B cell (primary cell): ENCODE measurements at regions not wholly inside any gene's neighbourhood (a gene's known extent, or its start where the extent isn't known, plus 50 kb on each side); places are given as distances from the start of the nearest gene placed in this dataset.
"Not testable (repeated sequence)": the region's sequence is repeated elsewhere in the genome, so short reads cannot be mapped to it uniquely, and the experiment has no call there.

Experiments
- ATAC-seq: fragments of 200-7000 bp; cut with Tn5 transposase; one replicate; pipeline ENCODE4 v1.10.0; 2021; ENCODE audit warnings: low read depth, mild to moderate bottlenecking, moderate number of reproducible peaks, moderate library complexity
- CTCF ChIA-PET: fragments of 350-600 bp; sonication (Branson Sonifier 250); formaldehyde crosslinking; loops from one replicate; lab custom pipeline; 2021; ENCODE audit warnings: antibody characterized with exemption, inconsistent platforms; lab: Charles Lee
- POLR2A ChIA-PET: fragments of 350-600 bp; sonication (Branson Sonifier 250); formaldehyde crosslinking; loops from one replicate; lab custom pipeline; 2021; ENCODE audit warnings: antibody characterized with exemption; lab: Charles Lee
- DNase-seq: peaks from one replicate; pipeline ENCODE4 v3.0.0; 2013
- H2AFZ ChIP-seq: 2 replicates; pipeline ENCODE4 v1.6.1; 2012; ENCODE audit warnings: mild to moderate bottlenecking, low read depth, low read length; ENCODE audit not compliant: insufficient read depth, poor library complexity, severe bottlenecking
- H3K27ac ChIP-seq, 2 donors: 1 replicate in 1 of 2; 2 replicates in 1 of 2; pipeline ENCODE4 v1.5.1; 2012 to 2013; ENCODE audit warnings: low read length in 2 of 2, mild to moderate bottlenecking in 2 of 2, moderate library complexity in 1 of 2
- H3K27me3 ChIP-seq, 4 experiments: fragments of 200-600 bp in 1 of 4; sonication (generic) in 1 of 4; replicated peaks in 1 of 4; 1 replicate in 2 of 4; 2 replicates in 2 of 4; pipeline versions ENCODE4 v1.6.1 to v1.7.0; 2013 to 2016; ENCODE audit warnings: low read length in 3 of 4, mild to moderate bottlenecking in 2 of 4, mixed read lengths in 1 of 4, moderate library complexity in 1 of 4; ENCODE audit not compliant: insufficient read depth in 4 of 4, control insufficient read depth in 3 of 4; ENCODE audit errors: control extremely low read depth in 1 of 4
- H3K36me3 ChIP-seq, 2 experiments: replicated peaks in 1 of 2; 1 replicate in 1 of 2; 2 replicates in 1 of 2; pipeline versions ENCODE4 v1.6.1 to v1.7.1; 2013; ENCODE audit warnings: low read length in 1 of 2; ENCODE audit not compliant: insufficient read depth in 2 of 2, control insufficient read depth in 1 of 2; ENCODE audit errors: control extremely low read depth in 1 of 2, extremely low read depth in 1 of 2
- H3K4me1 ChIP-seq, 2 donors: fragments of 200-600 bp in 1 of 2; sonication (generic) in 1 of 2; 1 replicate in 1 of 2; 2 replicates in 1 of 2; pipeline versions ENCODE4 v1.5.1 to v1.6.1; 2013 to 2017; ENCODE audit warnings: low read length in 2 of 2; ENCODE audit not compliant: control insufficient read depth in 2 of 2, insufficient read depth in 2 of 2
- H3K4me2 ChIP-seq: replicated peaks from 2 replicates; pipeline ENCODE3; 2012; ENCODE audit warnings: mild to moderate bottlenecking, low read depth, low read length; ENCODE audit not compliant: poor library complexity, severe bottlenecking
- H3K4me3 ChIP-seq, 5 experiments: fragments of 200-600 bp in 1 of 5; sonication (generic) in 1 of 5; 1 replicate in 3 of 5; 2 replicates in 2 of 5; pipeline versions ENCODE4 v1.5.1 to v1.7.0; 2011 to 2016; ENCODE audit warnings: low read length in 4 of 5, mild to moderate bottlenecking in 4 of 5, low read depth in 2 of 5, control low read depth in 1 of 5, moderate library complexity in 1 of 5; ENCODE audit not compliant: insufficient read depth in 1 of 5; ENCODE audit errors: control extremely low read depth in 1 of 5, extremely low read depth in 1 of 5
- H3K79me2 ChIP-seq: fragments of 200-600 bp; sonication (generic); one replicate; pipeline ENCODE4 v1.6.0; 2016; ENCODE audit warnings: low read length; ENCODE audit not compliant: control insufficient read depth, insufficient read depth
- H3K9ac ChIP-seq: fragments of 200-600 bp; sonication (generic); 2 replicates; pipeline ENCODE4 v1.6.1; 2017; ENCODE audit warnings: mild to moderate bottlenecking, low read length, moderate library complexity
- H3K9me3 ChIP-seq, 3 donors: one replicate each; pipeline versions ENCODE4 v1.6.1 to v1.7.1; 2013; ENCODE audit warnings: low read length in 2 of 3; ENCODE audit not compliant: control insufficient read depth in 2 of 3, insufficient read depth in 1 of 3; ENCODE audit errors: control extremely low read depth in 1 of 3
- H4K20me1 ChIP-seq: 2 replicates; pipeline ENCODE4 v1.6.0; 2012; ENCODE audit warnings: mild to moderate bottlenecking, low read length; ENCODE audit not compliant: insufficient read depth, control insufficient read depth, poor library complexity, severe bottlenecking
- H3K27ac Mint-ChIP-seq: one replicate; pipeline ENCODE4 v1.8.0; 2021; ENCODE audit warnings: mixed read lengths
- H3K27me3 Mint-ChIP-seq: one replicate; pipeline ENCODE4 v1.8.0; 2021; ENCODE audit warnings: mixed read lengths
- H3K4me1 Mint-ChIP-seq: one replicate; pipeline ENCODE4 v1.8.0; 2021; ENCODE audit warnings: mixed read lengths
- H3K4me3 Mint-ChIP-seq: one replicate; pipeline ENCODE4 v1.8.0; 2021; ENCODE audit warnings: mixed read lengths
- H3K9me3 Mint-ChIP-seq: one replicate; pipeline ENCODE4 v1.8.0; 2022; ENCODE audit warnings: mixed read lengths; ENCODE audit not compliant: insufficient read depth
- EZH2 ChIP-seq: IDR thresholded peaks from 2 replicates; pipeline ENCODE4 v1.6.1; 2012; ENCODE audit warnings: borderline replicate concordance, low read depth, mild to moderate bottlenecking, moderate library complexity, low read length; ENCODE audit not compliant: insufficient read depth, poor library complexity, severe bottlenecking
- WGBS: methylation state at CpG from one replicate; pipeline ENCODE4 v1.1.5; 2013; ENCODE audit warnings: missing lambda C conversion rate; ENCODE audit not compliant: insufficient coverage; 5-methylcytosine and 5-hydroxymethylcytosine counted together
- intact Hi-C: fragments of 100-400 bp; cut with micrococcal nuclease; formaldehyde crosslinking; loops from one replicate; pipeline ENCODE4 v1.10.0; 2022
- TF ChIP-seq, protein P1 (sequence below): fragments of 200-600 bp; IDR thresholded peaks from one replicate; pipeline ENCODE4 v1.8.0; 2022; ENCODE audit warnings: antibody characterized with exemption, mild to moderate bottlenecking

DNA sequence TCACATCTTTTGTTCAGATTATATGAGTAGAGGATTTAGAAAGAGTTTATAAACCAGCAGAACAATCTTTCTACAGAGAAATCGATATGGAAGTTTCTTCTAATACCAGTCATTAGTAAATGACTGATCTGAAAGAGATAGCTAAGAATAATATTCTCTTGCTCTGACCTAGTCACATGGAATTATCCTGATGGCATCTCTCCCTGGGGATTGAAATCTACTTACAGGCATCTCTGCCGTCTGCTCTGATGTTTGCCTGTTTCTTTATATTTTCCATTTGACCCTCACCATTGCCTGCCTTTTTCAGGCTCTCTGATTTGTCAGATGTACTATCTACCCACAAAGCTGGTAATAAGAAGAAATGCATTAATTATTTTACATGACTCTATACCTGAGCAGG lies 1157.3 kb downstream of the PCDH7 start:
- H3K27me3 Mint-ChIP-seq = no peaks in the 10 kb centered on the region
- ATAC-seq = no peak
- H3K4me2 ChIP-seq = no peak overlapping the region

DNA sequence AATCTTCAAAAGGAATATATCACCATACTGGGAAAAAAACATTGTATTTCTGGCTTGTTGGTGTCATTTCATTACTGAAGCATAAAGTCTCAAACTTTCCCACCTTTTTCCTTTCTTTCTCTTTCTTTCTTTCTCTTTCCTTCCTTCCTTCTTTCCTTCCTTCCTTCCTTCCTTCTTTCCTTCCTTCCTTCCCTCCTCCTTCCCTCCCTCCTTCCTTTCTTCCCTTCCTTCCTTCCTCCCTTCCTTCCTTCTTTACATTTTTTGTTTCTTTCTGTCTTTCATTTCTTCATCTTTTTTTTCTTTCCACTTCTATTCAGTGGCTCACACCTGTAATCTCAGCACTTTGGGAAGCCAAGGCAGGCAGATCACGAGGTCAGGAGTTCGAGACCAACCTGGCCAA lies 1160.7 kb downstream of the PCDH7 start:
- WGBS = no CpG with 5 or more reads among the region's 2 CpGs
- H3K27me3 ChIP-seq, H3K4me2 ChIP-seq, H3K9ac ChIP-seq, DNase-seq, H3K27me3 Mint-ChIP-seq, POLR2A ChIA-PET, H2AFZ ChIP-seq, H3K4me3 Mint-ChIP-seq, ATAC-seq, H3K4me3 ChIP-seq, H3K36me3 ChIP-seq, H3K79me2 ChIP-seq, H3K27ac Mint-ChIP-seq, H3K9me3 ChIP-seq, H3K4me1 ChIP-seq, H3K4me1 Mint-ChIP-seq, H4K20me1 ChIP-seq, intact Hi-C loops, H3K27ac ChIP-seq, CTCF ChIA-PET, H3K9me3 Mint-ChIP-seq: not testable (repeated sequence)

More for the DNA sequence above, 1157.3 kb downstream of the PCDH7 start:
- Mint-ChIP-seq H3K27ac (no peak overlapping the region), H3K4me3 (no peak overlapping the region), H3K4me1 (no peaks in the 10 kb centered on the region), H3K9me3 (peaks cover 3% of the 10 kb centered on the region)
- no peaks in the 10 kb centered on the region for H4K20me1 ChIP-seq
- H3K27ac ChIP-seq = no peak overlapping the region
- ChIA-PET POLR2A (no interaction called here), CTCF (no interaction called here)
- no peaks in the 10 kb centered on the region for H3K9me3 ChIP-seq
- H3K79me2 ChIP-seq = no peaks in the 10 kb centered on the region
- H3K9ac ChIP-seq = no peak overlapping the region
- 80% methylated on average over 1 of the region's 2 CpGs for WGBS
- no peaks in the 10 kb centered on the region for H3K36me3 ChIP-seq
- intact Hi-C loops = no loop called here
- no peak overlapping the region for H2AFZ ChIP-seq
- TF ChIP-seq, protein P1, sequence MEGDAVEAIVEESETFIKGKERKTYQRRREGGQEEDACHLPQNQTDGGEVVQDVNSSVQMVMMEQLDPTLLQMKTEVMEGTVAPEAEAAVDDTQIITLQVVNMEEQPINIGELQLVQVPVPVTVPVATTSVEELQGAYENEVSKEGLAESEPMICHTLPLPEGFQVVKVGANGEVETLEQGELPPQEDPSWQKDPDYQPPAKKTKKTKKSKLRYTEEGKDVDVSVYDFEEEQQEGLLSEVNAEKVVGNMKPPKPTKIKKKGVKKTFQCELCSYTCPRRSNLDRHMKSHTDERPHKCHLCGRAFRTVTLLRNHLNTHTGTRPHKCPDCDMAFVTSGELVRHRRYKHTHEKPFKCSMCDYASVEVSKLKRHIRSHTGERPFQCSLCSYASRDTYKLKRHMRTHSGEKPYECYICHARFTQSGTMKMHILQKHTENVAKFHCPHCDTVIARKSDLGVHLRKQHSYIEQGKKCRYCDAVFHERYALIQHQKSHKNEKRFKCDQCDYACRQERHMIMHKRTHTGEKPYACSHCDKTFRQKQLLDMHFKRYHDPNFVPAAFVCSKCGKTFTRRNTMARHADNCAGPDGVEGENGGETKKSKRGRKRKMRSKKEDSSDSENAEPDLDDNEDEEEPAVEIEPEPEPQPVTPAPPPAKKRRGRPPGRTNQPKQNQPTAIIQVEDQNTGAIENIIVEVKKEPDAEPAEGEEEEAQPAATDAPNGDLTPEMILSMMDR = no peak
- TF ChIP-seq EZH2 = no peak
- no peaks in the 10 kb centered on the region for H3K27me3 ChIP-seq
- H3K4me3 ChIP-seq = no peak overlapping the region
- no peaks in the 10 kb centered on the region for H3K4me1 ChIP-seq
- no peak for DNase-seq
